GM12874 (cell line): ENCODE measurements at regions not wholly inside any gene's neighbourhood (a gene's known extent, or its start where the extent isn't known, plus 50 kb on each side); places are given as distances from the start of the nearest gene placed in this dataset.

Experiments
- CTCF ChIP-seq: IDR thresholded peaks from 2 replicates; pipeline ENCODE4 v1.5.1; 2011; ENCODE audit warnings: low read depth, mild to moderate bottlenecking, control low read depth, low read length, moderate library complexity; ENCODE audit not compliant: insufficient read depth

GRCh38 chr4:81827577-81828202 lies 356.0 kb upstream of the RASGEF1B start:
- no peak for TF ChIP-seq CTCF

DNA sequence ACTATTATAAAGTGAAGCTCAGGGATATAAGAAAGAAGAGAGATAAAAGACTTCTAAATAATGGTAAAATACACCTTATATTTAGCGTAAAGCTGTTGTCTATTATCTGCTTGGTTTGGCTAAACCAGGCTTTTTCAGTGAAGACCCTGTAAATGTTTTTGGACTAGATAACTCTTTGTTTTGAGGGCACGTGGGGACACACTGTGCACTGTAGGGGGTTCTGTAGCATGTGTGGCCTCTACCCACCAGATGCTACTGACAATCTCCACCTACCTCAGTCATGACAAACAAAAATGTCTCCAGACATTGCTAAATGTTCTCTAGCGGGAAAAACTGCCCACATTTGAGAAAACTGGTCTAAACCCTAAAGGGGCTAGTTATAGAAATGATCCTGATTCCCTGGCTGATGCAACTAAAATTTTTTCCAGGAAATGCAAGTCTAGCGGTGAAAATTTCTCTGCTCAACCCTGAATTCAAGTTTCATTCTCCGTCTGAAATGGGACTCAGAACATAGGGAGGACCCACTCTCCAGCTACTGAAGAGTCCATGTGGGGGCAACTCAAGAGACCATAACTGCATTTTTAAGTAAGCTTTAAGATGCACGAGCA lies 355.2 kb upstream of the RASGEF1B start:
- TF ChIP-seq CTCF = no peak

DNA sequence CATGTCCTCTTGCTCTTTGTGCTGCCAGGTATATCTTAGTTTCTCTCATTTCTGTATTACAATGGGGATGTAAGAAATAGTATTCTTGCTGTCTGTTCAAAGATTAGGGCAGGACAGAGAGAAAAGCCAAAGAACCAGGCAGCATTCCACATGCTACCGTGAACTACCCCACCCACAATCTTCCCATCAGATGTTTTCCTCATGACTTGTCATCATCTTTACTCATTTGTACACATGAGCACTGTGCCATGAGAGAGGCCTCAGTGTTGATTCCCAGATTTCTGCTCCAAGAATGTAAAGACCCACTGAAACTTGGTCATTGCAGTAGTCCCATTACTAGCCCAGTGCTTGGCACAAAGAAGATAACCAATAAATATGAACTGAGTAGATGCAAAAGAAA lies 354.6 kb upstream of the RASGEF1B start:
- no peak for TF ChIP-seq CTCF

DNA sequence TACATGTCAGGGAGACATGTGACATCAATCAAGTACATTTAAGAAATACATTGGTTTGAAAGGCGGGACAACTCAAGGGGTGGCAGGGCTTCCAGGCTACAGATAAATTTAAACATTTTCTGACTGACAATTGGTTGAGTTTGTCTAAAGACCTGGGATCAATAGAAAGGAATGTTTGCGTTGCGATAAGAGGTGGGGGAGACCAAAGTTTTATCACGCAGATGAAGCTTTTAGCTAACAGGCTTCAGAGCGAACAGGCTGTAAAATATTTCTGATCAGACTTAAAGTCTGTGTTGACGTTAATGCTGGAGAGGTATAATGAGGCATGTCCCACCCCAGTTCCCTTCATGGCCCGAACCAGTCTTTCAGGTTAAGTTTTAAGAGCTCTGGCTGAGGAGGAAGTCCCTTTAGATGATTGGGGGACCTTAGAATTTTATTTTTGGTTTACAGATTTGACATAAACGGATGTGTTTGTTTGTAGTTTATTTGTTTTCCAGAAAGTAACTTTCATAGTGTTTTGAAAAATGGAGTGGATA lies 346.7 kb upstream of the RASGEF1B start:
- no peak for TF ChIP-seq CTCF

GRCh38 chr4:81816031-81816761 lies 344.5 kb upstream of the RASGEF1B start:
- TF ChIP-seq CTCF = no peak

DNA sequence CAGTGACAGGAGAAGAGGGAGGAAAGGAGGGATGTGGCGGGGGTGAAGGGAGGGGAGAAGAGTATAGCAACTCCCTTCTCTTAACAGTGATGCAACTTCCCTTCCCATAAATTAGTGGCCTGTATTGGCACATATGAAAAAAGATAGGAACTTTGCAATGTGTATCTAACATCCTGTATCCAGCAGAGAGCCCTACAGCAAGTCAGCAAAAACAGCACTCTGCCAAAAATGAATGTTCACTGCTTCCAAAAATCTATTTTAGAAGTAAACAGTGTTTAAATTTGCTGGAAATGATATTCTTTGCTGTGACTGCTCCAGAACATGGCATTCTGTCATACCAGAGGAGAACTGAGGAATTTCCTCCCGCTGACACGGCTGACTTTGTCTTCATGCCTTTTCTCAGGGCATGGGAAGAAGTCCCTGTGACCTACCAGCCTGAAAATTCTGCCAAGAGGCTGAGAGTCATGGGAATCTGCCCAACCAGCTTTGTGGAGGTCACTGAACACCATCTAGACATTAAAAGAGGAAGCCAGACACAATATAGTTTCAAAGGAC lies 343.4 kb upstream of the RASGEF1B start:
- no peak for TF ChIP-seq CTCF
